GM21529 (cell line): ENCODE measurements at regions not wholly inside any gene's neighbourhood (a gene's known extent, or its start where the extent isn't known, plus 50 kb on each side); places are given as distances from the start of the nearest gene placed in this dataset.

Source experiments
- ATAC-seq: cut with Tn5 transposase; IDR thresholded peaks from one replicate; pipeline ENCODE4 v1.9.1; 2021; ENCODE audit not compliant: unreplicated experiment

GRCh38 chr2:207286106-207286505 is 120.4 kb upstream of the KLF7 start:
- peak; percentile 39 for ATAC-seq

DNA sequence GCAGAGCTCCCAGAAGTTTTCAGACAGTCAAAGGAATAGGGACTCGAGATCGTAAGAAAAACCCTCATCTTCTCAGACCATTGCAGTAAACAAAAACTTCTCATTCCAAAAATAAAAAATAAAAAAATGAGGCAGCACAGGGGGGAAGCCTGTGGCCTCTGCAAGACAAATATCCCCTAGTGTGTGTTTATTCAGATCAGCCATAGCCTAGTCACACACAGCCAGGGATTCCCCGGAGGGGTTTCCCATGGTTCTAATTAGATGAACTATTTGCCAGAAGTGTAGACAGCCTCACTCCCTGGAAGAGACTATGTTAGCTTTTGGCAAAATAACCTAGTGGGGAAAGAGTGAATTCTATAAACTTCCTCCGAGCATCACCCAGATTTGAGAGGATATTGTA is 122.9 kb upstream of the KLF7 start:
- peak; percentile 50 for ATAC-seq

- no peak for ATAC-seq
Observed at GRCh38 chr2:207289295-207290018, 123.7 kb upstream of the KLF7 start.

DNA sequence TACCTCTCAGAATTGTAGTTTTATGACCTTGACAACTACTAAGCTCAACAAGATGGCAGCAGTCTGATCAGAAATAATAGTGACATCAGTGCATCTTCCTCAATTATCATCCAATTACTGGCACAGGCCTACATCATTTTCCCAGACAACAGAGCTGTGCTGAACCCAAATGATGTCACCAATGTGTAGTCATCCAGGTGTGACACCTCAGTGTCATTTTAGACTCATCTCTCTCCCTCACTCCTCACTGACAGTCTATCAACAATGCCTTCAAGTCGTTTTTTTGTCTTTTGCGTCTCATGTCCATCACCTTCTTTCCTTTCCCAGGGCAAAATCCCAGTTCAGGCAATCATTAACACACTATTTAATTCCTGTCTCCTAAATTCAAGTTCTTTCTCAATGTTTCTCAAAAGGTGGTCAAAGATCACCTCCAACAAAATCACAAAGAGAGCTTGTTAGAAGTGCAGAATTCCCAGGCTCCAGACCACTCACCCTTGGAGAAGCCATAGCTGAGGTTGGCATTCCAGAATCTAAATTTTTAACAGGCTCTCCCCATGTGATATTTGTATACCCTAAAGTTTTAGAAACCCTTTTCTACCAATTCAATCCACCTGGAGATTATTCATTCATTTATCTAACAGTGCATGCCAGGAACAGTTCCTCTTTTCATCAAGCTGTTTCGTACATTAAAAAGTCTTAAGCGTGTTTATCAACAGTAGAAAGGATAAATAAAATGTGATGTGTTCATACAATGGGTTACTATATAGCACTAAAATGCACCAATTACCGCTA is 125.3 kb upstream of the KLF7 start:
- no peak for ATAC-seq

GRCh38 chr2:207291625-207292252 is 126.0 kb upstream of the KLF7 start:
- peak; percentile 55 for ATAC-seq

GRCh38 chr2:207296265-207296948 is 130.7 kb upstream of the KLF7 start:
- no peak for ATAC-seq

DNA sequence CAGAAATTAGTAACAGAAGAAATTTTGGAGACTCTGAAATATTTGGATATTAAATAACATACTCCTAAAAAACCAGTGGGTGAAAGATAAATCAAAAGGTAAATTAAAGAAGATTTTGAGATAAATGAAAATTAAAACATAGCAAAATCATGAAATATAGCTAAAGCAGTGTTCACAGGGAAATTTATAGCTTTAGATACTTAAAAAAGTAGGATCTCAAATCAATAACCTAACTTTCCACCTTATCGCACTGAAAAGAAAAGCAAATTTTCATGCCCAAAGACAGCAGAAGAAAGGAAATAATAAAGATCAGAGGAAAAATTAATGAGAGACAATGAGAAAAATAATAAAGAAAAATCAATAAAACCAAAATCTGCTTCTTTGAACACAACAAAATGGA is 135.1 kb upstream of the KLF7 start:
- no peak for ATAC-seq

DNA sequence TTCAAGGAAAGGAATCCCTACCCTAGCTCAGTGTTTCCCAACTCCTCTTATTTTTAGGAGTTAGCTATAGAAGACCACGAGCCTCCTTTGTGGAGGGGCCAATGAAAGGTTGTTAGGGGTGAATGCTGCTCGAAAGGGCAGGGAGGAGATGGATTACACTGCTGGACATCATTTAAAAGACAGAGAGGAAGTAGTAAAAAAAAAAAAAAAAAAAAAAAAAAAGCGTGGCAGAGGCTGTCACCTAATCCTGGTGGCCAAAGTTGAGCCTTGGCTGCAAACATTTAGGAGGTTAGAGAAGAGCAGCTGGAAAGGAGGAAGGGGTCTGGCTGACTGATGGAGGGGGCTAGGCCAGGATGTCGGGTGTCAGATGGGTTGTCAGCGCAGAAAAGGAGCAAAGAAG is 139.0 kb upstream of the KLF7 start:
- ATAC-seq = no peak

- no peak for ATAC-seq
Observed at GRCh38 chr2:207308519-207309224, 142.9 kb upstream of the KLF7 start.

DNA sequence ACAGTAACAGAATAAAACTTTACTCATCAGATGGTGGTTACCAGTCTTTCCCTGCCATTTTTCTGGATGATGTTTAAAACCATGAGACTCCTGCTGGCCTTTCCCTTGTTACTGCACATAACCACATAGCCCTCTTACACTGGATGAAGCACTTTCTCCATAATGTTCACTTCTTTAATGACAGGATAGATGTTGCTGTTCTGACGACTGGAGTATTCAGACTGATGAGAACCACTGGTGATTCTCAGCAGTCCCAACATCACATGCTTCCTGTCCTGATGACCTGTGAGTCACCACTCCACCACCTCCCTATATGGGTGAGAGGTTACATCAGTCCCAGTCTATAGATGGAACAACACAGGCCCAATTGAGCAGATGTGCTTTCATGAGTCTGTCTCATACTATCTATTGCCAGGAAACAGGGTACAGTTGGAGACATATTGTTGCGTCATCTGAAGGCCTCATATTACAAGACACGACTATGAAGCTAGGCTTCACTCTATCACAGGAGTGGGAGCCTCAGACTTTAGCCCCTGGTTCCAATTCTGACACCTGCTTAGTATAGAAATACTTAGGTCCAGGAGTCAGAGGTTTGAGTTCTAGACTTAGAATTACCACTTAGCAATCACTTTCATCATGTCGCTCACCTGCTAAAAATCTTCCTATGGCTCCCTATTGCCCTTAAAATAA is 145.7 kb upstream of the KLF7 start:
- ATAC-seq = peak; percentile 93

DNA sequence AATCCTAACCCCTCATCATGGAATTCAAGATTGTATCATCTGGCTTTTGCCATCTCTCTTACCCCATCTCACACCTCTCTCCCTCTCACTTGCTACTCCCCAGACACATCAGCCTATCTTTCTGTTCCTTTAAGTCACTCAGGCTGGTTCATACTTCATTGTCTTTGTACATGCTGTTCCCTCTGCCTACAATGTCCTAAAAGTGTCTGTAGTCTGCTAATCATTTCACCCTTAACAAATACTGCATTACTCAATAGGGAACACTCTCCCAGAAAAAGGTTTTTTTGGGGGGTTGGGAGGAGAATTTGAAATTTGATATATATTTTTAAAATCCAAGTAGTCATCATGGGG is 146.2 kb upstream of the KLF7 start:
- no peak for ATAC-seq

DNA sequence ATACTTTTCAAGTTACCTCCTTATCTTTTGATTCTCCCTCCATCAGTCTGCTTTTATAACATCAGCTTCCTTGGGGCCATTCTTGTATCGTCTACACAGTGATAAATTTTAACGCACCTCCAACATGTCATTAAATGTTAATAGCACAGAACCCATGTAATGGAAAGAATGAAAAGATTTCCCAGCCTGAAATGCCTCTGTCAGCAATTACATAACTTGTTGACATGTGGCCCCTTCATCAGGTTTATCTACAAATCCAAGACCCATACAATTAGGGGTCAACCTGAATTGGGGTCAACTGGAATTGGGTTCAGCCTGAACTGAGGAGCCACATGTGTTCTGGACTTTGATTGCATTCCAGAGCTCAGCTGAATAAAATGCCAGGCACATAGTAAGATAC is 148.2 kb upstream of the KLF7 start:
- no peak for ATAC-seq

DNA sequence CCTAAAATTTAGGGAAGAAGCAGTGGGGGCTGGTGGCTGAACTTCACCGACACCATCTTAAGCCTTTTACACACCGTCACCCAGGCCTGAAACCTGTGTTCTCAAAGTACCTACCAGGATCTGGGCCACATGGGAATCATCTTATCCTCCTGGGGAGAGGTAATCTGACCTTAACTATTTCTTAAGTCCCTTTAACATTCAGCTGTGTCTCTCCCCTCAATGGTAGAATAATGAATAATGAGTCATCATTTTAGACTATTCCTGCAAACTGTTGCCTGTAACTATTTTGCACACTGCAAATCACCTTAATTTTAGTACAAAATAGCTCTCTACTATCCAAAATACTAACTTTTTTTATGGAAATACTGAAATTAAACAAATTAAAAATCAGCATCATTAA is 149.4 kb upstream of the KLF7 start:
- no peak for ATAC-seq

DNA sequence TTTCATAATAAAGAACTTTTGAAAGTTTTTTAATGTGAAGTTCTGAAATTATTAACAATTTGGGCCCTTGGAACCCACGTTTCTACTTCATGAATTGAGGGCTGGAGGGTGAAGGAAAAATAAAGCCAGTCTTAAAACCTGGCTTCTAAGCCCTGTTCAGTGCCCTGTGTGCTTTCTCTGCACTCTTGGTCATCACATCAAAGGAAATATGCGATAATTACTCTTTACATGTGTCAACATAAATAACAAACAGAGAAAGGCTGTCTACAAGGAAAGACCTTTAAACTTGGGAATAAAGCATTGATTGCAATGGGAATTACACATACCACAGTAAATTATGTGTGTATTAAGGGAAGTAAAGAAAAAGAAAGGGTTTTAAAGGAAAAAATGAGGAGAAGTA is 150.7 kb upstream of the KLF7 start:
- ATAC-seq = no peak

DNA sequence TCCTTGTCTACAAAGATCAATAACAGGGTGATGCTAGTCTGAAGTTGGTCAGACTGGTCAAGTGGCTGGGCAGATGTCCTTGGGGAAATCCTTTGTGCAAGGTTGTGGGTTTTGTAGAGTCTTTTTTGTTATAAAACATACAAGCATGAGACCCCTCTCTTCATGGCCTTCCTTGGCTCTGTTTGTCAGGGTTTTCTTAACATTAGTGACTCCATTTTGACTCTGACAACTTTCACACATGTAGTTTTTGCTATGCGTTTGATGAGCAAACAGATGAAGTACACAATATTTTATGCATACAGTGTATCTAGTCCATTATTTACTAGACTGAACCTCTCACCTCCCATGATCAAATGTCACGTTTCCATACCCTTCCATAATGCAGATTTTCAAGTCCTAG is 151.2 kb upstream of the KLF7 start:
- ATAC-seq = no peak

DNA sequence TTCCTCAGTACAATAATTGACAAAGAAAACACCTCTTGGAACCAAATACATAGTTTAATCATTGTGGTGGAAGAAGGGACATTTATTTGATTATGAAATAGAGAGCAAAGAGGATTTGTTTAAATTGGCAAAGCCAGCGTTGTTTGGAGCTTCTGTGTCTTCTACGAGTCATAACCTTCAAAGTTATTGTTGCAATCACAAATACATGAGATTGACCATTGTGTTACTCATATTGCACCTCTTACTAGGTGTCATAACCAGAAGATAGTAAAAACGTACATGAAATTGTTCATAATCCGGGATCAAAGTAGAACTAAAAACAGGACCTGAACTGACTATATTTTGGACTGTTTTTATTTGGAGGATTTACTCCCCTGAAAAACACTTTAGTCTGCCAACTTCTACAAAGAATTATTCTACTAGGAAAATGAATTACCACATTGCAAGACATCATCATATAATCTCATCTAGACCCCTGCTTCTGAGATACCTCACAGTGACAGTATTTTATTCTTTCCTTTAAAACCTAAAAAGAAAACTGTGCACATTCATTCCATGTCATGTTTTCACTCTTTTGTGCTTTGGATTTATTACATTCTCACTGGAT is 151.7 kb upstream of the KLF7 start:
- ATAC-seq = no peak

GRCh38 chr2:207318181-207318628 is 152.5 kb upstream of the KLF7 start:
- no peak for ATAC-seq

- peak; percentile 54 for ATAC-seq
Observed at GRCh38 chr2:207319316-207319715, 153.6 kb upstream of the KLF7 start.

DNA sequence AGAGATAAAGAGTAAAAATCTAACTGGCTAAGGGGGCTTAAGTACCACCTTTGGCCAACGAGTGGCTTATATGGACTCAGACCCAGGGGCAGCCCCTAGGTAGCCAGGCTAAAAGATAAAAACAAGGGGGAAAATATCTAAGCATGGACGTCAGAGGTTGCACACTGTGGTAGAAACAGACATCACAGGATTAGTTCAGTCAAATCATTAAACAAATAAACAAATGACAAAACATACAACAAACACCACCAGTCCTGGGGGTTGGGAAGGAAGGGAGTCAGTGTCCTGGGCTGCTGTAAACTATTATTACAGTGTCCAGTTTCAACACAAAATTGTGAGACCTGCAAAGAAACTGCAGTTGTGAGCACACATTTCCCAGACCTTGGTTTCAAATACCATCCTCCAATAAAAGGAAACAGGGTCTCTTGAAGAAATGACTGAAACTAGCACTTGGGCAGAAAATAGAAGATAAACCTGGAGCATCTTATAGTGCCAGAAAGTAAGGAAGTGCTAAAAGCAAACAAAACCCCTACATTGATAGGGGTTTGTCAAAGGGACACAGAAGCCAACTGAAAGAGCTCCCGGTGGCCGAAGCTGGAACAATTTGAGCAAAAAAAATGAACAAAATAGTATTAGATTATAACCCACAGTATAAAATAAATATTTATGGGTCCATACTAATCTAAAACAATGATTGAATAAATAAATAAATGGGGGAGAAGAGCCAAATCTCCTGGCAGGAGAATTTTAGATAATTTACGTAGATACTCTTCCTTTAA is 154.8 kb upstream of the KLF7 start:
- ATAC-seq = no peak
